ENCODE measurements at regions not wholly inside any gene's neighbourhood (a gene's known extent, or its start where the extent isn't known, plus 50 kb on each side); places are given as distances from the start of the nearest gene placed in this dataset.

GRCh38 chr15:35286721-35287120 lies 201.6 kb upstream of the NANOGP8 start:
- H3K27me3 ChIP-seq (ENCODE audit: insufficient read depth, low read depth, low read length) = no peaks in the 10 kb centered on the region
- no peaks in the 10 kb centered on the region for H3F3A ChIP-seq (ENCODE audit: insufficient read depth, low read length, poor library complexity, severe bottlenecking)
- H3K9me2 ChIP-seq (ENCODE audit: insufficient read depth, low read length) = no peaks in the 10 kb centered on the region
- no peak overlapping the region for H3K4me3 ChIP-seq (ENCODE audit: low read length)
- H3K9ac ChIP-seq (ENCODE audit: low read length) = no peak overlapping the region
- H4K20me1 ChIP-seq (ENCODE audit: insufficient read depth) = no peaks in the 10 kb centered on the region
- H3K79me2 ChIP-seq (replicated peaks; ENCODE audit: insufficient read depth, low read length) = no peaks in the 10 kb centered on the region
- no peak for TF ChIP-seq EZH2 (IDR thresholded peaks at IDR 0.05; ENCODE audit: borderline replicate concordance, insufficient read depth, low read length, poor library complexity, severe bottlenecking)
- no peak for TF ChIP-seq CTCF (IDR thresholded peaks at IDR 0.05; ENCODE audit: poor library complexity, severe bottlenecking)
- no peak for TF ChIP-seq SMC3 (conservative IDR thresholded peaks at IDR 0.05; ENCODE audit: poor library complexity)
- TF ChIP-seq REST (IDR thresholded peaks at IDR 0.05; ENCODE audit: borderline replicate concordance) = no peak
- no peak for TF ChIP-seq MXI1 (conservative IDR thresholded peaks at IDR 0.05; ENCODE audit: poor library complexity, severe bottlenecking)
- TF ChIP-seq TAF1 (IDR thresholded peaks at IDR 0.05; ENCODE audit: low read depth) = no peak
- TF ChIP-seq POLR2AphosphoS5 (IDR thresholded peaks at IDR 0.05) = no peak
- no peak for TF ChIP-seq EP300 (conservative IDR thresholded peaks at IDR 0.05; ENCODE audit: poor library complexity, severe bottlenecking)
- no peak for TF ChIP-seq RAD21 (conservative IDR thresholded peaks at IDR 0.05)
- H3K27ac ChIP-seq (ENCODE audit: low read length) = no peak overlapping the region
- H3K36me3 ChIP-seq (ENCODE audit: insufficient read depth, low read length) = no peaks in the 10 kb centered on the region
- no peak overlapping the region for H2AFZ ChIP-seq (ENCODE audit: low read depth, low read length)
- H3K9me3 ChIP-seq (ENCODE audit: low read length) = no peaks in the 10 kb centered on the region
- H3K4me2 ChIP-seq (ENCODE audit: low read length) = no peak overlapping the region

GRCh38 chr15:35282965-35283496 lies 197.9 kb upstream of the NANOGP8 start:
- H2AFZ ChIP-seq (ENCODE audit: low read depth, low read length) = no peak overlapping the region
- H3K27ac ChIP-seq (ENCODE audit: low read length) = no peak overlapping the region
- TF ChIP-seq REST (IDR thresholded peaks at IDR 0.05; ENCODE audit: borderline replicate concordance) (no peak), EP300 (conservative IDR thresholded peaks at IDR 0.05; ENCODE audit: poor library complexity, severe bottlenecking) (no peak), TAF1 (IDR thresholded peaks at IDR 0.05; ENCODE audit: low read depth) (no peak), SMC3 (conservative IDR thresholded peaks at IDR 0.05; ENCODE audit: poor library complexity) (no peak), RAD21 (conservative IDR thresholded peaks at IDR 0.05) (no peak), EZH2 (IDR thresholded peaks at IDR 0.05; ENCODE audit: borderline replicate concordance, insufficient read depth, low read length, poor library complexity, severe bottlenecking) (no peak), POLR2AphosphoS5 (IDR thresholded peaks at IDR 0.05) (no peak), MXI1 (conservative IDR thresholded peaks at IDR 0.05; ENCODE audit: poor library complexity, severe bottlenecking) (no peak), CTCF (IDR thresholded peaks at IDR 0.05; ENCODE audit: poor library complexity, severe bottlenecking) (no peak)
- H3K27me3 ChIP-seq (ENCODE audit: insufficient read depth, low read depth, low read length) = no peaks in the 10 kb centered on the region
- H3K4me3 ChIP-seq (ENCODE audit: low read length) = no peak overlapping the region
- no peaks in the 10 kb centered on the region for H3K79me2 ChIP-seq (replicated peaks; ENCODE audit: insufficient read depth, low read length)
- no peaks in the 10 kb centered on the region for H3F3A ChIP-seq (ENCODE audit: insufficient read depth, low read length, poor library complexity, severe bottlenecking)
- H3K36me3 ChIP-seq (ENCODE audit: insufficient read depth, low read length) = no peaks in the 10 kb centered on the region
- H3K9me2 ChIP-seq (ENCODE audit: insufficient read depth, low read length) = no peaks in the 10 kb centered on the region
- no peak overlapping the region for H3K9ac ChIP-seq (ENCODE audit: low read length)
- H4K20me1 ChIP-seq (ENCODE audit: insufficient read depth) = no peaks in the 10 kb centered on the region
- no peak overlapping the region for H3K4me2 ChIP-seq (ENCODE audit: low read length)
- H3K9me3 ChIP-seq (ENCODE audit: low read length) = peaks cover 1% of the 10 kb centered on the region

Measured in neural cell (in vitro differentiated cells).